ENCODE measurements at regions not wholly inside any gene's neighbourhood (a gene's known extent, or its start where the extent isn't known, plus 50 kb on each side); places are given as distances from the start of the nearest gene placed in this dataset.

DNA sequence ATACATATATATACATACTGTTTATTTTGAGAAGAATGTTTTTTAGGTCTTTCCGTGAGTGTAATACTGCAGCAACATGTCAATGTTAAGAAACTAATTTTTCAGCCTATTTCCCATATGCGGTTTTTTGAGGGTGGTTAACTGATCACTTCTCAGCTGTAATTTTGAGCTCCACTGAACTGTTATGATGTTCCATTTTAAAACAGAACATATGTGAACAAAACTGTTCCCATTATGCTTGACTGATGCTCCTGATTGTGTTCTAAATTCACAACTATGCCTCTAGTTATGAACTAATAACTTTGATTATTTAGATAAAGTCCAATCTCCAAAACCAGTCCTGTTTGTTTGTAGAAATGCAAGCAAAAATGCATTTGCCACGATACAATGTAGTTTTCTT is 511.2 kb upstream of the FSIP2 start:
- Histone ChIP-seq H3K36me3 (ENCODE audit: low read depth, missing control alignments) (no peaks in the 10 kb centered on the region), H3K9me3 (no peaks in the 10 kb centered on the region), H3K27ac (no peak overlapping the region), H3K4me1 (no peaks in the 10 kb centered on the region), H3K27me3 (no peaks in the 10 kb centered on the region), H3K4me3 (no peak overlapping the region)
- DNase-seq: no peak
- no peak for TF ChIP-seq POLR2A (IDR thresholded peaks at IDR 0.05)
- TF ChIP-seq, protein P1, sequence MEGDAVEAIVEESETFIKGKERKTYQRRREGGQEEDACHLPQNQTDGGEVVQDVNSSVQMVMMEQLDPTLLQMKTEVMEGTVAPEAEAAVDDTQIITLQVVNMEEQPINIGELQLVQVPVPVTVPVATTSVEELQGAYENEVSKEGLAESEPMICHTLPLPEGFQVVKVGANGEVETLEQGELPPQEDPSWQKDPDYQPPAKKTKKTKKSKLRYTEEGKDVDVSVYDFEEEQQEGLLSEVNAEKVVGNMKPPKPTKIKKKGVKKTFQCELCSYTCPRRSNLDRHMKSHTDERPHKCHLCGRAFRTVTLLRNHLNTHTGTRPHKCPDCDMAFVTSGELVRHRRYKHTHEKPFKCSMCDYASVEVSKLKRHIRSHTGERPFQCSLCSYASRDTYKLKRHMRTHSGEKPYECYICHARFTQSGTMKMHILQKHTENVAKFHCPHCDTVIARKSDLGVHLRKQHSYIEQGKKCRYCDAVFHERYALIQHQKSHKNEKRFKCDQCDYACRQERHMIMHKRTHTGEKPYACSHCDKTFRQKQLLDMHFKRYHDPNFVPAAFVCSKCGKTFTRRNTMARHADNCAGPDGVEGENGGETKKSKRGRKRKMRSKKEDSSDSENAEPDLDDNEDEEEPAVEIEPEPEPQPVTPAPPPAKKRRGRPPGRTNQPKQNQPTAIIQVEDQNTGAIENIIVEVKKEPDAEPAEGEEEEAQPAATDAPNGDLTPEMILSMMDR (IDR thresholded peaks at IDR 0.05): no peak
- intact Hi-C loops (cut with DNase I; ENCODE audit: low total_unique reads): no loop called here
- 84 to 91% methylated on average over 3 of the region's 3 CpGs for WGBS, 2 donors

DNA sequence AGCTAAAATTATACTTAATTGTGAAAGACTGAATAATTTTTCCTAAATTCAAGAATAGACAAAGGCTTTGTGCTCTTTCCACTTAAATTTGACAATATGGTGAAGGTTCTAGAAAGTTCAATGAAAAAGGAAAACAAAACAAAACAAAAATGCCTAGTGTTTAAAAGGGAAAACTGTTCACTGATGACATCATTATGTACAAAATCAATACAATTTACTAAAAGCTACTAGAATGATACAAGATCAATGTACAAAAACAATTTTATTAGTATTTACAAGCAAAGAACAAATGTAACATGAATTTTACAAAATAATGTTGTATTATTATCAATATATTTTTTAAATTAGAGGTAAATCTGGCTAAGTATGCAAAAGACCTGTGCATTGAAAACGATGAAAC is 499.1 kb upstream of the FSIP2 start:
- 78 to 82% methylated on average over 1 of the region's 1 CpG for WGBS, 2 donors
- Histone ChIP-seq H3K36me3 (ENCODE audit: low read depth, missing control alignments) (no peaks in the 10 kb centered on the region), H3K27ac (no peak overlapping the region), H3K9me3 (no peaks in the 10 kb centered on the region), H3K27me3 (no peaks in the 10 kb centered on the region), H3K4me3 (no peak overlapping the region), H3K4me1 (no peaks in the 10 kb centered on the region)
- intact Hi-C loops (cut with DNase I; ENCODE audit: low total_unique reads): no loop called here
- DNase-seq: no peak
- TF ChIP-seq POLR2A (IDR thresholded peaks at IDR 0.05): no peak
- TF ChIP-seq, protein P1 (IDR thresholded peaks at IDR 0.05): no peak

DNA sequence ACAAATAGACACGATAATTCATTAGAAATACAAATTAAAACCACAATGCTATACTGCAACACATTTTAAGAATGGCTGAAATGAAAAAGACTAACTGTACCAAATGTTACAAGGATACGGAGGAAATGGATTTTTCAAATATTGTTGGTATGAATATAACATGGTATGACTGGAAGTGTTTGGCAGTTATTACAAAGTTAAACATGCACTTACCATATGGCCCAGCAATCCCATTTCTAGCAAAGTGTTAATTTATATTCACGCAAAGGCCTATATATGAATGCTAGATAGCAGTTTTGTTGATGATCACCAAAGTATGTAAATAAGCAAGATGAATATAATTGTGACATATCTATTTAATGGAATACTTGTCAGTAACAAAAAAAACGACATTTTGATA is 497.8 kb upstream of the FSIP2 start:
- no peak for TF ChIP-seq POLR2A (IDR thresholded peaks at IDR 0.05)
- TF ChIP-seq, protein P1 (IDR thresholded peaks at IDR 0.05): no peak
- Histone ChIP-seq H3K27me3 (no peaks in the 10 kb centered on the region), H3K9me3 (no peaks in the 10 kb centered on the region), H3K27ac (no peak overlapping the region), H3K4me1 (no peaks in the 10 kb centered on the region), H3K36me3 (ENCODE audit: low read depth, missing control alignments) (no peaks in the 10 kb centered on the region), H3K4me3 (no peak overlapping the region)
- no peak for DNase-seq
- WGBS, 2 donors: 81 to 88% methylated on average over 4 of the region's 4 CpGs
- intact Hi-C loops (cut with DNase I; ENCODE audit: low total_unique reads): no loop called here

DNA sequence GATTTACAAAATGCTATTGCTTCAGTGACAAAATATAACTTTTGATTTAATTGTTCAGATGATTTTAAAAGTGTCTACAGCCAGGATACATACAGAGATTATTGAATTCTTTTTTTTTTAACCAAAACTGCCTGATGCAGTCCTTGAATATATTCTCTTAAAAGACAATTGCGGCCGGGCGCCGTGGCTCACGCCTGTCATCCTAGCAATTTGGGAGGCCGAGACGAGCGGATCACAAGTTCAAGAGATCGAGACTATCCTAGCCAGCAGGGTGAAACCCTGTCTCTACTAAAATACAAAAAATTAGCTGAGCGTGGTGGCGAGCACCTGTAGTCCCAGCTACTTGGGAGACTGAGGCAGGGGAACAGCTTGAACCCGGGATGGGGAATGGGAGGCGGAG is 497.0 kb upstream of the FSIP2 start:
- DNase-seq: no peak
- Histone ChIP-seq H3K4me3 (no peak overlapping the region), H3K27me3 (no peaks in the 10 kb centered on the region), H3K4me1 (no peaks in the 10 kb centered on the region), H3K27ac (no peak overlapping the region), H3K36me3 (ENCODE audit: low read depth, missing control alignments) (no peaks in the 10 kb centered on the region), H3K9me3 (no peaks in the 10 kb centered on the region)
- intact Hi-C loops (cut with DNase I; ENCODE audit: low total_unique reads): no loop called here
- TF ChIP-seq POLR2A (IDR thresholded peaks at IDR 0.05): no peak
- 66 to 78% methylated on average over 13 of the region's 13 CpGs for WGBS, 2 donors

DNA sequence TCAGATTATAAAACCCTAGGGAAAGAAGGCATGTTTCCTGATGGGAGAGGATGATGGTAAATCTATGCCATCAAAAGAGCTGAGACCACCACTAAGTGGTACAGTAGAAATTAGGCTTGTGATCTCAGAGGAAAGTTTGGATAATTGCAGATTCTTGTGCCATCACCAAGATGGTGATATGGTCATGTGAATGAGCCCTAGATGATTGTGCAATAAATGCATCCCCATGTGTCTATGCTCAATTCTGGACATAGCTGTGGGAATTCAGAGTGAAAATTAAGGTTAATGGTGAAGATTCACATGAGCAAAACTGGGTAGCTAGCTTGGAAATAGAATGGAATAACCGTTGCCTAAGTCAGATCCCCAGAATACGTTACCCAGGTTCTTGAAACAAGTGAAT is 496.1 kb upstream of the FSIP2 start:
- Histone ChIP-seq H3K9me3 (no peaks in the 10 kb centered on the region), H3K4me1 (no peaks in the 10 kb centered on the region), H3K27me3 (no peaks in the 10 kb centered on the region), H3K36me3 (ENCODE audit: low read depth, missing control alignments) (no peaks in the 10 kb centered on the region), H3K4me3 (no peak overlapping the region), H3K27ac (no peak overlapping the region)
- DNase-seq: no peak
- intact Hi-C loops (cut with DNase I; ENCODE audit: low total_unique reads): no loop called here
- no peak for TF ChIP-seq POLR2A (IDR thresholded peaks at IDR 0.05)
- TF ChIP-seq, protein P1 (IDR thresholded peaks at IDR 0.05): no peak
- 80 to 94% methylated on average over 2 of the region's 2 CpGs for WGBS, 2 donors

All from testis (tissue), 2 donors.